ENCODE measurements at regions not wholly inside any gene's neighbourhood (a gene's known extent, or its start where the extent isn't known, plus 50 kb on each side); places are given as distances from the start of the nearest gene placed in this dataset.

GRCh38 chr22:47626428-47627390 is 864.3 kb downstream of the TBC1D22A start:
- TF ChIP-seq RXRA (CRISPR knock-in tag; IDR thresholded peaks at IDR 0.05) (no peak), ZKSCAN1 (IDR thresholded peaks at IDR 0.05; ENCODE audit: low read length) (no peak), DZIP1 (CRISPR knock-in tag; IDR thresholded peaks at IDR 0.05) (no peak), ZNF274 (CRISPR knock-in tag; IDR thresholded peaks at IDR 0.05) (no peak), CREB1 (IDR thresholded peaks at IDR 0.05) (no peak), CREB1 (CRISPR knock-in tag; IDR thresholded peaks at IDR 0.05) (no peak), BRF2 (CRISPR knock-in tag; IDR thresholded peaks at IDR 0.05) (no peak), POLR2A (IDR thresholded peaks at IDR 0.05; ENCODE audit: insufficient read depth in 1 of 2, low read depth in 2 of 2, low read length in 2 of 2) (no peak), HNF4A (CRISPR knock-in tag; IDR thresholded peaks at IDR 0.05) (no peak)
- TF ChIP-seq, protein P1, sequence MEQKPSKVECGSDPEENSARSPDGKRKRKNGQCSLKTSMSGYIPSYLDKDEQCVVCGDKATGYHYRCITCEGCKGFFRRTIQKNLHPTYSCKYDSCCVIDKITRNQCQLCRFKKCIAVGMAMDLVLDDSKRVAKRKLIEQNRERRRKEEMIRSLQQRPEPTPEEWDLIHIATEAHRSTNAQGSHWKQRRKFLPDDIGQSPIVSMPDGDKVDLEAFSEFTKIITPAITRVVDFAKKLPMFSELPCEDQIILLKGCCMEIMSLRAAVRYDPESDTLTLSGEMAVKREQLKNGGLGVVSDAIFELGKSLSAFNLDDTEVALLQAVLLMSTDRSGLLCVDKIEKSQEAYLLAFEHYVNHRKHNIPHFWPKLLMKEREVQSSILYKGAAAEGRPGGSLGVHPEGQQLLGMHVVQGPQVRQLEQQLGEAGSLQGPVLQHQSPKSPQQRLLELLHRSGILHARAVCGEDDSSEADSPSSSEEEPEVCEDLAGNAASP (CRISPR knock-in tag; IDR thresholded peaks at IDR 0.05; ENCODE audit: borderline replicate concordance), result no peak

Data from HepG2 (cell line).